Loucy (cell line): ENCODE measurements at regions not wholly inside any gene's neighbourhood (a gene's known extent, or its start where the extent isn't known, plus 50 kb on each side); places are given as distances from the start of the nearest gene placed in this dataset.

Experiments used
- H2AFZ ChIP-seq: fragments of 200-600 bp; sonication (generic); 2 replicates; pipeline ENCODE4 v1.6.0; 2016; ENCODE audit warnings: antibody characterized with exemption, mild to moderate bottlenecking, low read length, moderate library complexity
- H3F3A ChIP-seq: fragments of 200-600 bp; 2 replicates; pipeline ENCODE4 v1.6.0; 2016; ENCODE audit warnings: antibody characterized with exemption, low read depth, mild to moderate bottlenecking
- H3K27me3 ChIP-seq: fragments of 200-600 bp; sonication (generic); 2 replicates; pipeline ENCODE4 v1.6.1; 2014; ENCODE audit warnings: low read length, mild to moderate bottlenecking; ENCODE audit not compliant: insufficient read depth, poor library complexity, severe bottlenecking
- H3K36me3 ChIP-seq: fragments of 200-600 bp; sonication (generic); 2 replicates; pipeline ENCODE4 v1.6.1; 2016; ENCODE audit warnings: low read length; ENCODE audit not compliant: insufficient read depth
- H3K4me1 ChIP-seq: fragments of 200-600 bp; sonication (generic); 2 replicates; pipeline ENCODE4 v1.5.1; 2014; ENCODE audit warnings: low read length, mild to moderate bottlenecking; ENCODE audit not compliant: insufficient read depth, poor library complexity, severe bottlenecking
- H3K4me2 ChIP-seq: fragments of 200-600 bp; sonication (generic); 2 replicates; pipeline ENCODE4 v1.6.0; 2014; ENCODE audit warnings: antibody characterized with exemption, low read length, low read depth, mild to moderate bottlenecking; ENCODE audit not compliant: poor library complexity, severe bottlenecking
- H3K4me3 ChIP-seq: fragments of 200-600 bp; sonication (generic); 2 replicates; pipeline ENCODE4 v1.5.1; 2014; ENCODE audit warnings: low read length, mild to moderate bottlenecking, mixed read lengths; ENCODE audit not compliant: poor library complexity, severe bottlenecking
- H3K79me2 ChIP-seq: fragments of 200-600 bp; sonication (generic); 2 replicates; pipeline ENCODE4 v1.6.1; 2014; ENCODE audit warnings: low read length; ENCODE audit not compliant: insufficient read depth
- H3K9ac ChIP-seq: fragments of 200-600 bp; sonication (generic); 2 replicates; pipeline ENCODE4 v1.6.0; 2014; ENCODE audit warnings: mild to moderate bottlenecking, low read depth, low read length, moderate library complexity; ENCODE audit not compliant: poor library complexity, severe bottlenecking
- H3K9me2 ChIP-seq: fragments of 200-600 bp; sonication (generic); replicated peaks from 2 replicates; pipeline ENCODE4 v1.6.1; 2016; ENCODE audit warnings: low read depth, low read length, mixed read lengths
- H3K9me3 ChIP-seq: fragments of 200-600 bp; sonication (generic); 2 replicates; pipeline ENCODE4 v1.6.1; 2014; ENCODE audit warnings: mild to moderate bottlenecking, antibody characterized with exemption, low read length, low read depth; ENCODE audit not compliant: insufficient read depth
- H4K20me1 ChIP-seq: fragments of 200-600 bp; sonication (generic); 2 replicates; pipeline ENCODE4 v1.6.0; 2014; ENCODE audit warnings: antibody characterized with exemption, low read length, mild to moderate bottlenecking; ENCODE audit not compliant: insufficient read depth, poor library complexity, severe bottlenecking
- CTCF ChIP-seq: fragments of 200-600 bp; sonication (generic); conservative IDR thresholded peaks from 2 replicates; pipeline ENCODE4 v1.5.1; 2014; ENCODE audit warnings: mild to moderate bottlenecking, antibody characterized with exemption, low read length
- EZH2phosphoT487 ChIP-seq: fragments of 200-600 bp; IDR thresholded peaks from 2 replicates; pipeline ENCODE4 v1.6.1; 2018; ENCODE audit warnings: antibody characterized with exemption, mild to moderate bottlenecking, moderate library complexity, borderline replicate concordance

- no peak overlapping the region for H3K9ac ChIP-seq
- H3K4me3 ChIP-seq: no peak overlapping the region
- no peak overlapping the region for H3K4me2 ChIP-seq
- no peaks in the 10 kb centered on the region for H3K36me3 ChIP-seq
- H3K9me2 ChIP-seq: no peaks in the 10 kb centered on the region
- H4K20me1 ChIP-seq: no peaks in the 10 kb centered on the region
- TF ChIP-seq CTCF (no peak), EZH2phosphoT487 (no peak)
- no peaks in the 10 kb centered on the region for H3F3A ChIP-seq
- H3K79me2 ChIP-seq: no peaks in the 10 kb centered on the region
- no peaks in the 10 kb centered on the region for H3K9me3 ChIP-seq
- H3K27me3 ChIP-seq: no peaks in the 10 kb centered on the region
- no peaks in the 10 kb centered on the region for H3K4me1 ChIP-seq
- H2AFZ ChIP-seq: no peak overlapping the region
Observed at GRCh38 chr3:165346503-165346902, 150.3 kb upstream of the SLITRK3 start.

GRCh38 chr3:165343185-165343584 lies 147.0 kb upstream of the SLITRK3 start:
- H3K9me2 ChIP-seq: no peaks in the 10 kb centered on the region
- H2AFZ ChIP-seq: no peak overlapping the region
- H3K4me1 ChIP-seq: no peaks in the 10 kb centered on the region
- no peaks in the 10 kb centered on the region for H3K36me3 ChIP-seq
- H3K79me2 ChIP-seq: no peaks in the 10 kb centered on the region
- H3K9me3 ChIP-seq: no peaks in the 10 kb centered on the region
- H3K9ac ChIP-seq: no peak overlapping the region
- no peak for TF ChIP-seq CTCF
- no peak for TF ChIP-seq EZH2phosphoT487
- no peaks in the 10 kb centered on the region for H3F3A ChIP-seq
- no peak overlapping the region for H3K4me3 ChIP-seq
- H4K20me1 ChIP-seq: no peaks in the 10 kb centered on the region
- H3K4me2 ChIP-seq: no peak overlapping the region
- no peaks in the 10 kb centered on the region for H3K27me3 ChIP-seq

- no peak overlapping the region for H3K9ac ChIP-seq
- H3K9me3 ChIP-seq: no peaks in the 10 kb centered on the region
- TF ChIP-seq EZH2phosphoT487 (no peak), CTCF (peak; percentile 25; the same call in 1 of the 2 replicates)
- no peak overlapping the region for H3K4me2 ChIP-seq
- no peaks in the 10 kb centered on the region for H3F3A ChIP-seq
- no peak overlapping the region for H3K4me3 ChIP-seq
- no peaks in the 10 kb centered on the region for H3K27me3 ChIP-seq
- H3K9me2 ChIP-seq: no peaks in the 10 kb centered on the region
- H3K36me3 ChIP-seq: no peaks in the 10 kb centered on the region
- no peak overlapping the region for H2AFZ ChIP-seq
- no peaks in the 10 kb centered on the region for H3K79me2 ChIP-seq
- H4K20me1 ChIP-seq: no peaks in the 10 kb centered on the region
- H3K4me1 ChIP-seq: no peaks in the 10 kb centered on the region
Observed at GRCh38 chr3:165339753-165340152, 143.6 kb upstream of the SLITRK3 start.
